MCF 10A (cell line): ENCODE measurements at regions not wholly inside any gene's neighbourhood (a gene's known extent, or its start where the extent isn't known, plus 50 kb on each side); places are given as distances from the start of the nearest gene placed in this dataset.
A peak's percentile ranks its signal among the peaks of the same experiment; 100 is the strongest.

Experiments
- BruUV-seq: library from RNA; stranded (reverse); fragments of 400-500 nt; replicated peaks from 2 replicates; lab custom pipeline; 2021; lab: Mats Ljungman, UMichigan
- CTCF ChIA-PET: fragments of 300-600 bp; sonication (Branson Sonifier 250); formaldehyde crosslinking; extraction: SDS; loops from one replicate; lab custom pipeline; 2021; ENCODE audit warnings: antibody characterized with exemption, inconsistent platforms; lab: Yijun Ruan, JAX
- POLR2A ChIA-PET: fragments of 300-600, 350-650 bp; sonication (Branson Sonifier 250); formaldehyde crosslinking; extraction: SDS; loops from one replicate; lab custom pipeline; 2020; ENCODE audit warnings: antibody characterized with exemption, inconsistent platforms; lab: Yijun Ruan, JAX
- DNase-seq: peaks from one replicate; pipeline ENCODE4 v3.0.0-alpha.2; 2018; ENCODE audit not compliant: unreplicated experiment
- H3K27ac Mint-ChIP-seq: one replicate; pipeline ENCODE4 v1.8.0; 2022; ENCODE audit warnings: mild to moderate bottlenecking, low read depth, mixed read lengths; ENCODE audit not compliant: unreplicated experiment
- H3K27me3 Mint-ChIP-seq: one replicate; pipeline ENCODE4 v1.8.0; 2022; ENCODE audit warnings: mixed read lengths; ENCODE audit not compliant: insufficient read depth, unreplicated experiment
- H3K36me3 Mint-ChIP-seq: one replicate; pipeline ENCODE4 v1.8.0; 2022; ENCODE audit warnings: mild to moderate bottlenecking, moderate library complexity, mixed read lengths; ENCODE audit not compliant: insufficient read depth, unreplicated experiment
- H3K4me1 Mint-ChIP-seq: one replicate; pipeline ENCODE4 v1.8.0; 2022; ENCODE audit warnings: mixed read lengths; ENCODE audit not compliant: insufficient read depth, unreplicated experiment
- H3K4me3 Mint-ChIP-seq: one replicate; pipeline ENCODE4 v1.8.0; 2022; ENCODE audit warnings: mild to moderate bottlenecking, moderate library complexity, mixed read lengths; ENCODE audit not compliant: unreplicated experiment
- H3K9me3 Mint-ChIP-seq: one replicate; pipeline ENCODE4 v1.8.0; 2022; ENCODE audit warnings: mixed read lengths; ENCODE audit not compliant: unreplicated experiment
- CTCF ChIP-seq: fragments of 200-600 bp; IDR thresholded peaks from one replicate; pipeline ENCODE4 v1.8.0; 2022; ENCODE audit warnings: antibody characterized with exemption, mild to moderate bottlenecking; ENCODE audit not compliant: unreplicated experiment
- intact Hi-C: fragments of 100-400 bp; cut with micrococcal nuclease; formaldehyde crosslinking; loops from 2 replicates; pipeline ENCODE4 v1.14.1; 2022

- H3K9me3 Mint-ChIP-seq: no peaks in the 10 kb centered on the region
Observed at GRCh38 chr9:29118555-29118954, 1545.3 kb upstream of the C9orf72 start.

GRCh38 chr9:29126783-29127182 lies 1553.5 kb upstream of the C9orf72 start:
- Mint-ChIP-seq H3K4me3 (no peak overlapping the region), H3K27me3 (no peaks in the 10 kb centered on the region), H3K4me1 (no peaks in the 10 kb centered on the region), H3K9me3 (peaks cover 21% of the 10 kb centered on the region), H3K27ac (no peak overlapping the region), H3K36me3 (peaks cover 5% of the 10 kb centered on the region)
- ChIA-PET CTCF (no interaction called here), POLR2A (no interaction called here)
- no TSS peak for BruUV-seq
- no peak for TF ChIP-seq CTCF
- intact Hi-C loops: no loop called here
- no peak for DNase-seq

More at GRCh38 chr9:29118555-29118954, 1545.3 kb upstream of the C9orf72 start:
- TF ChIP-seq CTCF: no peak
- H3K4me3 Mint-ChIP-seq: no peak overlapping the region
- no peaks in the 10 kb centered on the region for H3K36me3 Mint-ChIP-seq
- DNase-seq: no peak
- no peaks in the 10 kb centered on the region for H3K4me1 Mint-ChIP-seq
- ChIA-PET POLR2A (interaction anchor here (0.9 kb wide), 1 partner anchor 25 kb away, joined by 3 read pairs; no protein-coding TSS in a partner anchor), CTCF (no interaction called here)
- intact Hi-C loops: no loop called here
- no TSS peak for BruUV-seq
- no peak overlapping the region for H3K27ac Mint-ChIP-seq
- H3K27me3 Mint-ChIP-seq: no peaks in the 10 kb centered on the region

GRCh38 chr9:29129763-29130162 lies 1556.5 kb upstream of the C9orf72 start:
- ChIA-PET CTCF (interaction anchor here (0.6 to 1.0 kb wide), 2 partner anchors 8 to 304 kb away, joined by 4 read pairs; no protein-coding TSS in a partner anchor), POLR2A (no interaction called here)
- Mint-ChIP-seq H3K4me3 (no peak overlapping the region), H3K27me3 (no peaks in the 10 kb centered on the region), H3K36me3 (peaks cover 10% of the 10 kb centered on the region), H3K27ac (no peak overlapping the region), H3K4me1 (no peaks in the 10 kb centered on the region), H3K9me3 (peaks cover 21% of the 10 kb centered on the region)
- TF ChIP-seq CTCF: no peak
- peak; percentile 36 for DNase-seq
- no TSS peak for BruUV-seq
- intact Hi-C loops: no loop called here

GRCh38 chr9:29144476-29144875 lies 1571.2 kb upstream of the C9orf72 start:
- Mint-ChIP-seq H3K27ac (no peak overlapping the region), H3K36me3 (no peaks in the 10 kb centered on the region), H3K9me3 (peaks cover 26% of the 10 kb centered on the region)

More at GRCh38 chr9:29144476-29144875, 1571.2 kb upstream of the C9orf72 start:
- no TSS peak for BruUV-seq
- Mint-ChIP-seq H3K4me1 (no peaks in the 10 kb centered on the region), H3K27me3 (no peaks in the 10 kb centered on the region), H3K4me3 (no peak overlapping the region)
- DNase-seq: no peak
- ChIA-PET CTCF (interaction anchor here (0.7 kb wide), 2 partner anchors 11 to 487 kb away, joined by 5 to 6 read pairs; no protein-coding TSS in a partner anchor), POLR2A (interaction anchor here (0.6 to 0.9 kb wide), 4 partner anchors 9 to 370 kb away, joined by 3 to 5 read pairs (median 3); no protein-coding TSS in a partner anchor)
- no peak for TF ChIP-seq CTCF
- intact Hi-C loops: no loop called here
